SH-SY5Y (cell line): ENCODE measurements at regions not wholly inside any gene's neighbourhood (a gene's known extent, or its start where the extent isn't known, plus 50 kb on each side); places are given as distances from the start of the nearest gene placed in this dataset.

ENCODE experiments used
- GATA2 ChIP-seq: IDR thresholded peaks from 2 replicates; pipeline ENCODE4 v1.6.1; 2011; ENCODE audit warnings: mild to moderate bottlenecking, low read depth, low read length
- GATA3 ChIP-seq: IDR thresholded peaks from 2 replicates; pipeline ENCODE4 v1.6.1; 2011; ENCODE audit warnings: low read depth, mild to moderate bottlenecking, low read length, moderate library complexity

DNA sequence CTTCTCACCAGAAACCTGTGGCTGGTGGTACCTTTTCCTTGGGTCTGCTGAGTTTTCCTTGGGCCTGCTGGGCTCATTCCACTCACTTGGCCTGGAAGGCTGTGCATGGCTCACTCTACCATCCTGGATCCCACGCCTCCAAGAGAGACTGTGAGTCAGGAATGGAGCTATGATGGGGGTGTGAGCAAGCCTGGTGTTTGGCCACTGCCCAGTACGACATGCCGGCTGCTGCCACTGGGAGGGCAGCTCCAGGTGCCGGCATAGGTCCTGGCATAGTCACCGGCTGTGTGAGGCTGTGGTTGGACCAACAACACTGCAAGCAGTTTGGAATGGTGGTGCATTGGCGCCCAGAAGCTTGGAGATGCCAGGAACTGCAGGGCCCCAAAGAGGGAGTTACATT lies 721.7 kb downstream of the PCDH18 start:
- TF ChIP-seq GATA3 (no peak), GATA2 (no peak)
